Mesenchymal stem cell (in vitro differentiated cells and primary cell): ENCODE measurements at regions not wholly inside any gene's neighbourhood (a gene's known extent, or its start where the extent isn't known, plus 50 kb on each side); places are given as distances from the start of the nearest gene placed in this dataset.

Source experiments
- DNase-seq: peaks from one replicate; pipeline ENCODE4 v3.0.0-alpha.2; 2013
- H2AFZ ChIP-seq: one replicate; pipeline ENCODE4 v1.6.1; 2013; ENCODE audit warnings: low read depth, mild to moderate bottlenecking, control low read depth, inconsistent platforms, low read length, moderate library complexity
- H2AK5ac ChIP-seq: 2 replicates; pipeline ENCODE4 v1.6.1; 2013; ENCODE audit warnings: low read length, moderate library complexity, mild to moderate bottlenecking, inconsistent platforms; ENCODE audit not compliant: severe bottlenecking
- H2BK120ac ChIP-seq: one replicate; pipeline ENCODE4 v1.6.1; 2013; ENCODE audit warnings: low read depth, mild to moderate bottlenecking, inconsistent platforms, low read length, moderate library complexity
- H2BK12ac ChIP-seq, 2 experiments: one replicate each; pipeline ENCODE4 v1.6.1; 2013; ENCODE audit warnings: inconsistent platforms in 2 of 2, low read length in 2 of 2, mild to moderate bottlenecking in 2 of 2, moderate library complexity in 2 of 2, control low read depth in 1 of 2
- H2BK15ac ChIP-seq: one replicate; pipeline ENCODE4 v1.6.1; 2013; ENCODE audit warnings: mild to moderate bottlenecking, low read depth, inconsistent platforms; ENCODE audit not compliant: poor library complexity, severe bottlenecking
- H2BK5ac ChIP-seq: 2 replicates; pipeline ENCODE4 v1.6.1; 2013; ENCODE audit warnings: low read depth, mild to moderate bottlenecking, low read length, control low read depth, inconsistent platforms; ENCODE audit not compliant: poor library complexity, severe bottlenecking
- H3K14ac ChIP-seq, 2 experiments: one replicate each; pipeline ENCODE4 v1.6.1; 2013; ENCODE audit warnings: inconsistent platforms in 2 of 2, low read length in 2 of 2, control low read depth in 1 of 2, mild to moderate bottlenecking in 1 of 2, moderate library complexity in 1 of 2
- H3K18ac ChIP-seq, 2 experiments: one replicate each; pipeline ENCODE4 v1.6.1; 2013; ENCODE audit warnings: inconsistent platforms in 2 of 2, low read length in 2 of 2, control low read depth in 1 of 2, low read depth in 1 of 2, mild to moderate bottlenecking in 1 of 2
- H3K23ac ChIP-seq, 2 experiments: one replicate each; pipeline ENCODE4 v1.6.1; 2013; ENCODE audit warnings: inconsistent platforms in 2 of 2, low read length in 2 of 2, mild to moderate bottlenecking in 2 of 2, moderate library complexity in 2 of 2, control low read depth in 1 of 2
- H3K27ac ChIP-seq: 2 replicates; pipeline ENCODE4 v1.5.1; 2013; ENCODE audit warnings: mild to moderate bottlenecking, moderate library complexity, low read length, control low read depth, inconsistent platforms; ENCODE audit not compliant: poor library complexity, severe bottlenecking
- H3K27me3 ChIP-seq, 2 experiments: 2 replicates each; pipeline versions ENCODE4 v1.6.1 to v1.7.0; 2013; ENCODE audit warnings: low read length in 2 of 2, mild to moderate bottlenecking in 2 of 2, moderate library complexity in 2 of 2, control low read depth in 1 of 2, inconsistent platforms in 1 of 2; ENCODE audit not compliant: control insufficient read depth in 1 of 2, insufficient read depth in 1 of 2
- H3K36me3 ChIP-seq, 2 experiments: 2 replicates each; pipeline versions ENCODE4 v1.6.1 to v1.7.0; 2013; ENCODE audit warnings: low read length in 2 of 2, control low read depth in 1 of 2, inconsistent platforms in 1 of 2, low read depth in 1 of 2, mild to moderate bottlenecking in 1 of 2; ENCODE audit not compliant: insufficient read depth in 2 of 2, control insufficient read depth in 1 of 2
- H3K4ac ChIP-seq, 2 experiments: one replicate each; pipeline ENCODE4 v1.6.1; 2013; ENCODE audit warnings: inconsistent platforms in 2 of 2, low read length in 2 of 2, mild to moderate bottlenecking in 2 of 2, moderate library complexity in 2 of 2, control low read depth in 1 of 2, low read depth in 1 of 2
- H3K4me1 ChIP-seq: 2 replicates; pipeline ENCODE4 v1.6.1; 2013; ENCODE audit warnings: low read depth, low read length, control low read depth; ENCODE audit not compliant: control insufficient read depth, insufficient read depth
- H3K4me2 ChIP-seq: 2 replicates; pipeline ENCODE4 v1.6.1; 2013; ENCODE audit warnings: low read length, mild to moderate bottlenecking, inconsistent platforms; ENCODE audit not compliant: poor library complexity, severe bottlenecking
- H3K4me3 ChIP-seq, 2 experiments: 2 replicates each; pipeline versions ENCODE4 v1.5.1 to v1.7.0; 2013; ENCODE audit warnings: low read length in 2 of 2, mild to moderate bottlenecking in 2 of 2, control low read depth in 1 of 2, low read depth in 1 of 2; ENCODE audit not compliant: insufficient read depth in 1 of 2
- H3K79me1 ChIP-seq: replicated peaks from 2 replicates; pipeline ENCODE4 v1.6.1; 2013; ENCODE audit warnings: mild to moderate bottlenecking, control low read depth, low read length, inconsistent platforms; ENCODE audit not compliant: poor library complexity, severe bottlenecking
- H3K9ac ChIP-seq: 2 replicates; pipeline ENCODE4 v1.7.0; 2013; ENCODE audit warnings: mild to moderate bottlenecking, low read length, moderate library complexity
- H3K9me3 ChIP-seq: 2 replicates; pipeline ENCODE4 v1.7.0; 2013; ENCODE audit warnings: mild to moderate bottlenecking, low read length; ENCODE audit not compliant: control insufficient read depth
- H4K8ac ChIP-seq: one replicate; pipeline ENCODE4 v1.6.1; 2013; ENCODE audit warnings: inconsistent platforms, mild to moderate bottlenecking, low read length, moderate library complexity
- H4K91ac ChIP-seq: one replicate; pipeline ENCODE4 v1.6.1; 2013; ENCODE audit warnings: mild to moderate bottlenecking, low read length, inconsistent platforms
- WGBS: methylation state at CpG from one replicate; pipeline ENCODE4 v1.1.7; 2013; ENCODE audit warnings: mixed read lengths; 5-methylcytosine and 5-hydroxymethylcytosine counted together

GRCh38 chr20:51175156-51175555 is 152.2 kb upstream of the KCNG1 start:
- Histone ChIP-seq H2BK12ac (no peak overlapping the region), H3K9me3 (no peaks in the 10 kb centered on the region), H3K4ac (no peak overlapping the region), H3K9ac (no peak overlapping the region), H2AK5ac (no peak overlapping the region), H3K4me3 (no peak overlapping the region), H3K23ac (no peak overlapping the region), H3K4me1 (no peaks in the 10 kb centered on the region), H2BK120ac (no peak overlapping the region), H4K8ac (no peak overlapping the region), H3K18ac (no peak overlapping the region), H3K4me2 (no peak overlapping the region), H2BK15ac (no peak overlapping the region), H2BK5ac (no peak overlapping the region), H2AFZ (no peak overlapping the region), H3K27me3 (peaks cover 47 to 88% of the 10 kb centered on the region in 2 experiments), H3K36me3 (no peaks in the 10 kb centered on the region), H4K91ac (no peak overlapping the region), H3K27ac (no peak overlapping the region), H3K14ac (no peak overlapping the region), H3K79me1 (no peaks in the 10 kb centered on the region)
- 85% methylated on average over 8 of the region's 10 CpGs for WGBS
- no peak for DNase-seq

GRCh38 chr20:51174536-51174935 is 151.6 kb upstream of the KCNG1 start:
- no peak overlapping the region for H2BK15ac ChIP-seq
- H3K9me3 ChIP-seq: no peaks in the 10 kb centered on the region
- 88% methylated on average over 2 of the region's 2 CpGs for WGBS
- no peaks in the 10 kb centered on the region for H3K79me1 ChIP-seq
- no peak overlapping the region for H3K14ac ChIP-seq
- H2AFZ ChIP-seq: no peak overlapping the region
- H3K27me3 ChIP-seq: peaks cover 48 to 85% of the 10 kb centered on the region in 2 experiments
- no peak overlapping the region for H3K27ac ChIP-seq
- H4K8ac ChIP-seq: no peak overlapping the region
- no peak overlapping the region for H2BK5ac ChIP-seq
- H3K4me3 ChIP-seq: no peak overlapping the region
- no peak overlapping the region for H3K4me2 ChIP-seq
- DNase-seq: no peak
- H3K4ac ChIP-seq: no peak overlapping the region
- no peak overlapping the region for H4K91ac ChIP-seq
- H3K9ac ChIP-seq: no peak overlapping the region
- no peaks in the 10 kb centered on the region for H3K36me3 ChIP-seq
- no peaks in the 10 kb centered on the region for H3K4me1 ChIP-seq
- H2BK120ac ChIP-seq: no peak overlapping the region
- no peak overlapping the region for H2AK5ac ChIP-seq
- peak overlapping the region in 1 of 2 experiments; percentile 86 for H3K23ac ChIP-seq
- H2BK12ac ChIP-seq: no peak overlapping the region
- H3K18ac ChIP-seq: no peak overlapping the region

- WGBS: 78% methylated on average over 2 of the region's 6 CpGs
Observed at GRCh38 chr20:51172558-51173428, 149.9 kb upstream of the KCNG1 start.

GRCh38 chr20:51171141-51171540 is 148.2 kb upstream of the KCNG1 start:
- no peak overlapping the region for H3K9ac ChIP-seq
- H3K4me1 ChIP-seq: no peaks in the 10 kb centered on the region
- no peak for DNase-seq
- H3K23ac ChIP-seq: no peak overlapping the region
- H3K4ac ChIP-seq: no peak overlapping the region
- H2BK15ac ChIP-seq: no peak overlapping the region
- no peaks in the 10 kb centered on the region for H3K79me1 ChIP-seq
- H2AK5ac ChIP-seq: no peak overlapping the region
- no peak overlapping the region for H3K4me2 ChIP-seq
- H3K9me3 ChIP-seq: no peaks in the 10 kb centered on the region
- peaks cover 38 to 74% of the 10 kb centered on the region in 2 experiments for H3K27me3 ChIP-seq
- H2AFZ ChIP-seq: no peak overlapping the region
- H3K18ac ChIP-seq: no peak overlapping the region
- no peak overlapping the region for H3K27ac ChIP-seq
- no peaks in the 10 kb centered on the region for H3K36me3 ChIP-seq
- no peak overlapping the region for H2BK5ac ChIP-seq
- H3K4me3 ChIP-seq: no peak overlapping the region
- H4K8ac ChIP-seq: no peak overlapping the region
- no peak overlapping the region for H4K91ac ChIP-seq
- no peak overlapping the region for H2BK120ac ChIP-seq
- no peak overlapping the region for H3K14ac ChIP-seq
- 88% methylated on average over 1 of the region's 2 CpGs for WGBS
- H2BK12ac ChIP-seq: no peak overlapping the region

More at GRCh38 chr20:51172558-51173428, 149.9 kb upstream of the KCNG1 start:
- Histone ChIP-seq H3K4ac (no peak overlapping the region), H3K36me3 (no peaks in the 10 kb centered on the region), H2BK12ac (no peak overlapping the region), H2AFZ (no peak overlapping the region), H3K23ac (no peak overlapping the region), H3K4me2 (no peak overlapping the region), H4K8ac (no peak overlapping the region), H3K27me3 (peaks cover 43 to 78% of the 10 kb centered on the region in 2 experiments), H2BK5ac (no peak overlapping the region), H4K91ac (no peak overlapping the region), H3K27ac (no peak overlapping the region), H3K18ac (no peak overlapping the region), H3K4me3 (no peak overlapping the region), H2BK120ac (no peak overlapping the region), H3K9me3 (no peaks in the 10 kb centered on the region), H3K14ac (peak overlapping the region in 1 of 2 experiments; percentile 19), H3K9ac (no peak overlapping the region), H3K4me1 (no peaks in the 10 kb centered on the region), H2BK15ac (no peak overlapping the region), H2AK5ac (no peak overlapping the region), H3K79me1 (no peaks in the 10 kb centered on the region)
- no peak for DNase-seq
